ENCODE measurements at regions not wholly inside any gene's neighbourhood (a gene's known extent, or its start where the extent isn't known, plus 50 kb on each side); places are given as distances from the start of the nearest gene placed in this dataset.

DNA sequence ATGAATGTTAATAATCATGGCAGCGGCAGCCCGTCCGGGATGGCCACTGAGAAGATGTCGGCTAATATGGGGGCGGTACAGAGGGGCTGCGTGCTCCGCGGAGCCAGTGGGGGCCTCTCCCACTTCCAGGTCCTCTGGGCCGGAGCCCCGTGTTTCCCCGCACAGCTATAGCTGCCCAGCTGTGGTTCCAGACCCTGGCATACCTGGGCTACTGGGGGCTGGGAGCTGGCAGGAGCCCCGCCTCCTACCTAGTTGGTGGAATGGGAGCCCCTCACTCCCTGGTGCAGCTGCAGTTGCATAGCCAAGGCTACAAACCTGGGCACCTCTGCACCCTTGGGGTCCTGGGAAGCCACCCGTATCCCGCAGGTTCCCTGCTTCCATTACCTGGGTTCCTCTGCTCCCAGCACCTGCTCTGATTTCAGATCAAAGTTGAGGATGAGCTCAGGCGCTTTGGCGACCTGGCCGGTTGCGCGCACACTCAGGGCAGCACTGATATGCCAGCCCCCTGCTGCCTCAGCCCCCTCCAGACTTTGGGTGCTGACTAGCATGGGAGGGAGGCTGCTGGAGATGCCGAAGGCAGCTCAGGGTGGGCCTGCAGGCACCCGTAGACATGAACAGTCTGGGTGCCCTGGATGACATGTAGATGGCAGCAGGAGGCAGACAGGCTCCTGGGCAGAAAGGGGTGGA is 236.5 kb upstream of the SEMA3D start:
- TF ChIP-seq, protein P1, sequence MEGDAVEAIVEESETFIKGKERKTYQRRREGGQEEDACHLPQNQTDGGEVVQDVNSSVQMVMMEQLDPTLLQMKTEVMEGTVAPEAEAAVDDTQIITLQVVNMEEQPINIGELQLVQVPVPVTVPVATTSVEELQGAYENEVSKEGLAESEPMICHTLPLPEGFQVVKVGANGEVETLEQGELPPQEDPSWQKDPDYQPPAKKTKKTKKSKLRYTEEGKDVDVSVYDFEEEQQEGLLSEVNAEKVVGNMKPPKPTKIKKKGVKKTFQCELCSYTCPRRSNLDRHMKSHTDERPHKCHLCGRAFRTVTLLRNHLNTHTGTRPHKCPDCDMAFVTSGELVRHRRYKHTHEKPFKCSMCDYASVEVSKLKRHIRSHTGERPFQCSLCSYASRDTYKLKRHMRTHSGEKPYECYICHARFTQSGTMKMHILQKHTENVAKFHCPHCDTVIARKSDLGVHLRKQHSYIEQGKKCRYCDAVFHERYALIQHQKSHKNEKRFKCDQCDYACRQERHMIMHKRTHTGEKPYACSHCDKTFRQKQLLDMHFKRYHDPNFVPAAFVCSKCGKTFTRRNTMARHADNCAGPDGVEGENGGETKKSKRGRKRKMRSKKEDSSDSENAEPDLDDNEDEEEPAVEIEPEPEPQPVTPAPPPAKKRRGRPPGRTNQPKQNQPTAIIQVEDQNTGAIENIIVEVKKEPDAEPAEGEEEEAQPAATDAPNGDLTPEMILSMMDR (IDR thresholded peaks at IDR 0.05; ENCODE audit: extremely low read depth, missing control alignments) = no peak
- no peak for DNase-seq (ENCODE audit: low spot score)

DNA sequence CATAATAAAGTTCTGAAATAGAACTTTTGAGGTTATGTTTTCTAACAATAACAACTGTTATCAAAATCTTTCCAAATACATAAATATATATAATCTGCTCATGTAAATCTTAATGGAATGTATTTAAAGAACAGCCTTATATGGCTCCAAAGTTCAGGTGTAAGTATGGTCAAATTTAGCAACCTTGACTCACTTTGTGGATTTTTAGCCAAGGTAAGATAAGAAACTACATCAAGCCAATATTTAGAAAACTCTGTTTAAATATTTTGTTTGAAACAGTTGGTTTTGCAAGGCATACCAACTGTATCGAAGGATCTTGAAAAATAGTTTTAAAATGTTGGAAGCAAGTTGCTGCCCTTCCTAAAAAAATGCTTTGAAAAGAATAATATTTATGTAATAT is 228.9 kb upstream of the SEMA3D start:
- no peak for DNase-seq (ENCODE audit: low spot score)
- TF ChIP-seq, protein P1 (IDR thresholded peaks at IDR 0.05; ENCODE audit: extremely low read depth, missing control alignments) = no peak

DNA sequence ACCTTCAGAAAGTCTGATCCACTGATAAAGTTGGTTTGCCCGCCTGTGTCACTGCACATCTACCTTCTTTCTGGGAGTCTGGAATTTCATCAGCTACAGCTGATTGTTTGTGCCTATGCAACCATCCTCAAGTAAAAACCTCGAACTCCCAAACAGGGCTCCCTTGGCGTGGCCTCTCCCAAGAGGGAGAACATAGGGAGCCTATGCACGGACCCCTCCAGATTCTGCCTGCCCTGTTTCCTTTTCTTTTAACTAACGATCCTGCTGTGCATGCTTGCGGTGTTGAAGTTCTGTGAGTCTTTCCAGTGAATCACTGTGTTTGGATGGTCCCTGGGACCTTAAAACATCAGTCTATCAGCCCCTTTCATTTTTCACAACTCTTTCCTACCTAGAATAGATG is 226.9 kb upstream of the SEMA3D start:
- TF ChIP-seq, protein P1 (IDR thresholded peaks at IDR 0.05; ENCODE audit: extremely low read depth, missing control alignments) = no peak
- no peak for DNase-seq (ENCODE audit: low spot score)

DNA sequence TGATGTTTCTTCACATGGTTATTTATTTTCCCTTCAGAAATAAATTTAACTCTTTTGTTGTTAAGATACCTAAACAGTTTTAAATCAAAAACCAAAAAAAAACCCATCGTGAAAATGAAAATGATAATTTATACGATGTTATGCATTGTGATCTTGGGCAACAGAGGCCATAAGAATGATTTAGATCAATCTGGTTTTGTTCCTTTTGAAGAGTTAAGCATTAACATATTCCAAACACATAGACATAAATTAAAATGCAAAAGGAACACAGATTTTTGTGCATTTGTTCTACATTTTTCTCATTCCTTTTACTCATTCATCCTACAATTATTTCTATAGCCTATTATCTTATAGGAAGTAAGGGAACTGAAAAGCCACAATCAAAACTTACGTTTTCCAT is 226.1 kb upstream of the SEMA3D start:
- TF ChIP-seq, protein P1 (IDR thresholded peaks at IDR 0.05; ENCODE audit: extremely low read depth, missing control alignments) = no peak

DNA sequence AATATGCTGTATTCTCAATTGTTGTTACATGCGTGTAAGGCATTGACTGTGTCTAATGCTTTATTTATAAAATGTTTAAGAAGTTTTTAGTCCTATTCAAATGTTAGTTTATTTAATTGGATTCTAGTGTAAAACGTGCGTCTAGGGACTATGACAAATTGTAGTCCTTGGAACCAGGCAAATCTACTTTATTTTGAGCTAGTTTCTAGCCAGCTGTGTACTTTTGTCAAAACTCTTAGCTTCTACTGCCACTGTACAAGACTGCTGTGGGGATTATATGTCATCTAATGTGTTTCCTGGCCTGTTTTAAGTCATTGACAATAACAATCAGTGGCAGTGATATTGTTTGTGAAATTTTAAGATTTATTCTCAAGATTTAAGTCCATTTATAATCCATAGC is 220.5 kb upstream of the SEMA3D start:
- TF ChIP-seq, protein P1 (IDR thresholded peaks at IDR 0.05; ENCODE audit: extremely low read depth, missing control alignments) = no peak
- no peak for DNase-seq (ENCODE audit: low spot score)

More for the DNA sequence above, 226.1 kb upstream of the SEMA3D start:
- no peak for DNase-seq (ENCODE audit: low spot score)

DNA sequence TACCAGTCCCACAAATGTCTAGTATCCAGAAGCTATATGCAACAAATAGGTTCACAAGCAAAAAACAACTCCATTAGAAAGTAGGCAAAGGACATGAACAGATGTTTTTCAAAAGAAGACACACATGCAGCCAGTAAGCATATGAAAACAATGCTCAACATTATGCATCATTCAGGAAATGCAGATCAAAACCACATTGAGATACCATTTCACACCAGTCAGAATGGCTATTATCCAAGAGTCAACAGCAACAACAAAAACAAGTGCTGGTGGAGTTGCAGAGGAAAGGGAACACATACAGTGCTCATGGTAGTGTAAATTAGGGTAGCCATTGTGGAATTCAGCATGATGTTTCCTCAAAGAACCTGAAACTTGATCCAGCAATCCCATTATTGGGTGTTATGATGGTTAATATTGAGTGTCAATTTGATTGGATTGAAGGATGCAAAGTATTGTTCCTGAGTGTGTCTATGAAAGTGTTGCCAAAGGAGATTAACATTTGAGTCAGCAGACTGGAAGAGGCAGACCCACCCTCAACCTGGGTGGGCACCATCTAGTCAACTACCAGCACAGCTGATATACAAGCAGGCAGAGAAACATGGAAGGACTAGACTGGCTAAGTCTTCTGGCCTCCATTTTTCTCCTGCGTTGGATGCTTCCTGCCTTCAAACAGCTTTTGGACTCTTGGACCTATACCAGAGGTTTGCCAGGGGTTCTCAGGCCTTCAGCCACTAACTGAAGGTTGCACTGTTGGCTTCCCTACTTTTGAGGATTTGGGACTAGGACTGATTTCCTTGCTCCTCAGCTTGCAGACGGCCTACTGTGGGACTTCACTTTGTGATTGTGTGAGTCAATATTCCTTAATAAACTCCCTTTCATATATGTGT is 218.4 kb upstream of the SEMA3D start:
- no peak for DNase-seq (ENCODE audit: low spot score)
- TF ChIP-seq, protein P1 (IDR thresholded peaks at IDR 0.05; ENCODE audit: extremely low read depth, missing control alignments) = no peak

DNA sequence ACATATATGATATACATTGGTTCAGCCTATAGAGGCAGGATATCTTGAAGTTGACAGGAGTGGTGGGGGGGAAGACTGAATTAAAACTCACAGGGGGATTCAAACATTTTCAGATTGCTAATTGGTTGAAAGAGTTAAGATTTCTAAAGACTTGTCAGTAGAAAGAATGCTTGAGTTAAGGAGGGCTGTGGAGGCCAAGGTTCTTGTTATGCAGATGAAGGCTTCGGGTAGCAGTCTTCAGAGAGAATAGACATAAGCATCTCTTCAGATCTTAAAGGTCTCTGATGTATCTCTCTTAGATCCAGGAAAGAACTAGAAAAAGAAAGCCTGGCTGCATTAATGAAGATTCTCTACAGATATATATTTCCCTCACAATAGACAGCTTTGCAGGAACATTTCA is 209.8 kb upstream of the SEMA3D start:
- DNase-seq (ENCODE audit: low spot score) = no peak
- TF ChIP-seq, protein P1 (IDR thresholded peaks at IDR 0.05; ENCODE audit: extremely low read depth, missing control alignments) = no peak
